Activated T-cell treated with anti-CD3 and anti-CD28 coated beads, Interleukin-2, amount 50 U/mL, for 48 hours (primary cell): ENCODE measurements at regions not wholly inside any gene's neighbourhood (a gene's known extent, or its start where the extent isn't known, plus 50 kb on each side); places are given as distances from the start of the nearest gene placed in this dataset.
A peak's percentile ranks its signal among the peaks of the same experiment; 100 is the strongest.

ENCODE experiments used
- DNase-seq, 2 experiments: peaks; one replicate each; pipeline ENCODE4 v3.0.0-alpha.2; 2020

DNA sequence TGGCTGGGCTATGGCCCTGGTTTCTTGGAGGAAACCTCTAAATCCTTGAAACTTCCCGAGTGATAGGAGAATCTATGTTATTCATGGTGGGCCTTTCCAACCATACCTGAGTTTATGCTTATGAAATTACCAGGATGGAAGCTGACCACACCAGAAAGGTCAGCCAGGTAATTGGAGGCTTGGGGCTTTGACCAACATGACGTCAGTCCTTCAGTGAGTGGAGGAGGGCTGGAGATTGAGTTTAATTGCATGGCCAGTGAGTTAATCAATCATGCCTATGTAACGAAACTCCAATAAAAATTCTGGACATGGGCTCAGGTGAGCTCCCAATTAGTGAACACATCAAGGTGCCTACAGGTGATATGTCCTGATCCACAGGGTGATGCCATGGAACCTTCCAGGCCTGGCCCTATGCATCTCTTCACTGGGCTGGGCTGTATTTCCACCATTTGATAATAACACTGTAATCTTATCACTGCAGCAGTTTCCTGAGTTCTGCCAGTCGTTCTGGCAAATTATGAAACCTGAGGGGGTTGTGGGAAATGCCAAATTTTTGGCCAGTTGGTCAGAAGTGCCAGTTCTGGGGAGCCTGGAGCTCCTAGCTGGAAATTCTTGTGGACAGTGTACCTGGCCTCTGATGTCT lies 106.5 kb downstream of the CDH26 start:
- no peak for DNase-seq

DNA sequence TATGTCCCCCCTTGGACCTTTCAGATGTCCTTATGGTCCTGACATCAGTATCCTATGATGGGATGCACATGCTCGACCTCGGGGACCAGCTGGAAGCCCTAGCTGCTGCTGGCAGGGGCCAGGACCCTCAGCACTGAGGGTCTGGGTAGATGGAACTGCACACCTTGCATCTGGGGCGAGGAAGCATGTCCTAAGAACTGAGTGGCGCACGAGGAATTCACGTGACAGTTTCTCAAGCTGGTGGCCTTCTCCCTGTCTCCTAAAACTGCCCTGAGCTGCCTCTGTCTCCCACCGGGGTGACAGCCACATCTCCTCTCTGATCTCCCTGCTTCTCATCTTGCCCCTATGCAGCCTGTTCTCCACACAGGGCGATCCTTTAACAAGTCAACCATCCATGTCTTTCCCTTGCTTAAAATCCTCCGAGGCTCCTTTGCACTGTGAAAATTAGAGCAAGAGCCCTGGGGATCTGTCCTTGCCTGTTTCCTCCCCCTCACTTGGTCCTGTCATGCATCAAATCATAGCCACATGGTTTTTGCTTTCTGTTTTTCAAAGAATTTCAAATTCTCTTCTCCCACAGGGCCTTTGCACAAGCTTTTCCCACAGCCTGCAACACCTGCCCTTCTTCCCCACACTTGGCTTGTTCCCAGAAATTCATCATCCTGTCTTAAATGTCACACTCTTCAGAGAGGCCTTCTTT lies 107.7 kb downstream of the CDH26 start:
- DNase-seq = no peak

DNA sequence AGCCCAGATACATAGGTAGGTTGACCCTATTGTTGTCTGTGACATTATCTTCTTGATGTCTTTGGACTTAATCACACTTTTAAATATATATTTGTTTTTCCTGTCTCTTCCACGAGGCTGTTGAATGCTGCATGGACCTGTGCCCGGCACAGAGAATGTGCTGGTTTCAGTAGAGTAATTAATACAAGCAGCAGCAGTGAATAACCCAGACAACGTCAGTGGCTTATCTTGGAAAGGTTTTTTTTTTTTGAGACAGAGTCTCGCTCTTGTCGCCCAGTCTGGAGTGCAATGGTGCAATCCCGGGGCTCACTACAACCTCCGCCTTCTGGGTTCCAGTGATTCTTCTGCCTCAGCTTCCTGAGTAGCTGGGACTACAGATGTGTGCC lies 108.2 kb downstream of the CDH26 start:
- DNase-seq = no peak

DNA sequence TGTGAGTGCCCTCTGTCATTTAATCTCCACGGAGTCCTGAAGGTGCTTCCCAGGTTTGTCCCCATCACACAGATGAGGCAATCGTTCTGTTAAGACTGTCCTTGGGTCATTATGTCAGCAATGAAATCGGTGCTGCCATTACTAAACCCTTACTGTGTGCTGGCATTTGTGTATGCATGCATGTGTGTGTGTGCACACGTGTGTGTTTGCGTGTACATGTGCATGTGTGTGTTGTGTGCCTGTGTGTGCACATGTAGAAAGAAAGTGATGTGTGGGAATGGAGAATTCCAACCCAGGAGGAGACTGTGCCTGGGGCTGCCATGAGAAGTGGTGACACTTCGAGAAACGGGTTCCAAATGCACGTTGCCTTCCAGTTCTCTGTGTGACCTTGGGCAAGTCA lies 110.3 kb downstream of the CDH26 start:
- no peak for DNase-seq

DNA sequence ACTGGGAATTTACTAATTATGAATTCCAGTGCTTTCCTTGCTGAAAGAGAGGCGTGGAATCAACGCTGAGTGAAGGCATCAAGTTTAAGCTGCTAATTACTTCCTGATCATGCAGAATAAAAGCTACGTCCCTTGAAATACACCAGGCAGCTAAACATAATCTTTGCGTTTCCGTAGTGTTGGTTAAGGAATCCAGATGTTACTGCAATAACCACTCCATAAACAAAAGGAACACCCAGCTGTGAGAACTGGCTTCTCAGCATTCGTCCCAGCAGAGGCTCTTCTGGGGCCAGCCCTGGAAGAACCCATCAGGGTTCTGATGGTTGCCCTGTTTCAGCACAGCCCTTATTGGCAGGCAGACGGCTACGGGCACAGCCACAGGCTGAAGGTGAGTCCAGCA lies 111.4 kb downstream of the CDH26 start:
- no peak for DNase-seq

DNA sequence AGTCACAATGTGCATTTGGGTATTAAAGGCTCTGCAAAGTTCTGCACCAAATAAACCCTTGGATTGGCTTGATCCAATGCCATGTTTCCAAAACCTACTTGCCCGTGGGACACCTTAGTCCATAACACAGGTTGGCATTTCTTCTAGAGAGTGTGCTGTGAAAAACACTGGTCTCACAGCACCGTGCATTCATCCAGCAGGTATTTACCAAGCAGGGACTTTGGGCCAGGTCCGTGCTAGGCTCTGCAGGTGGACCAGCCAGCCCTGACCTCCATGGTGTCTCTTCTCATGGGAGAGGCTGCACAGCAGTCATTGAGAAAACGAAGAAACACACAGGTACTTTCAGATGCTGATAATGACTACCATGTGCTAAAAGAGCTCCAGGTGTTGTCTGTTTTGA lies 112.6 kb downstream of the CDH26 start:
- no peak for DNase-seq

DNA sequence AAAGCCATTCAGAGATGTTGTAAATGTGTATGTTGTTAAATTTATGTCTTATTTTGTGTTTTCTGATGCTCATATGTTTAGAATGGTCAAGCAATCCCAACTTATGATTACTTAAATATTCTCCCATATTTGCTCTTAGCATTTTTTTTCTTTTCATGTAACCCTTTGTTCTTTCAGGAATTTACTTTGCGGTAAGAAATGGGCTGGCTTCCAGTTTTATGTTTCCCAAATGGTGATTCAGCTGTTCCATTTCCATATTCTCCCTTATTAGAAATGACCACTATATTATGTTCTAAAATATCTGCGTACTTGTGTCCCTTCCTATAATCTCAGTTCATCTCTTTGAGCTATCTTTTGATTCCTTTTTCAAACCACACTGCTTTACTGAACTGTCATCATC lies 113.7 kb downstream of the CDH26 start:
- DNase-seq = no peak

DNA sequence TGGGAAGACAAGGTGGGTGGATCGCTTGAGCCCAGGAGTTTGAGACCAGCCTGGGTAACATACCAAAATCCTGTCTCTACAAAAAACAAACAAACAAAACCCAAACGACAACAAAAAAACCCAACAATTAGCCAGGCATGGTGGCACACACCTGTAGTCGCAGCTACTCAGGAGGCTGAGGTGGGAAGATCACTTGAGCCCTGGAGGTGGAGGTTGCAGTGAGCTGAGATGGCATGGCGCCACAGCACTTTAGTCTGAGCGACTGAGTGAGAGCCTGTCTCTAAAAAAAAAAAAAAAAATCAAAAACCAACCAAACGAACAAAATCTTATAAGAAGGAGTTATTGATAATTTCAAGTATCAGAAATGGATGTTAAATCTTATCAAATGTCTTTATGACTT lies 114.9 kb downstream of the CDH26 start:
- no peak for DNase-seq

DNA sequence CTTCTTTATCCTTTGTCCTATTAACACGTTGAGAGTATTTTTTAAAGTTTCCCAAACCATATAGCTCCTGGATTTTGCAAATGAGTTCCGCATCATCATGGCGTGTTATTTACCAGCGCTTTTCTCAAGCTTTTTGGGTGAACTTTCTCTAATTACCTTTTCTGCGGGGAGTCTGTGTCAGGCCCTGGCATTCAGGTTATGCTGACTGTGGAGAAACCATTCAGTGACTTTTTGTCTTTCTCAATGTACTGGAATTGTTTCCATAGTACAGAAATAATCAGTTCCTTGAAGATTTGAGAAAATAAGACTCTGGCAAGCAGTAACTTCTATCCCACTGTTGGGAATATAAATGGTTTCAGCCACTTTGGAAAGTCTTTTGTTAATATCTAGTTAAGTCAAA lies 115.3 kb downstream of the CDH26 start:
- no peak for DNase-seq

DNA sequence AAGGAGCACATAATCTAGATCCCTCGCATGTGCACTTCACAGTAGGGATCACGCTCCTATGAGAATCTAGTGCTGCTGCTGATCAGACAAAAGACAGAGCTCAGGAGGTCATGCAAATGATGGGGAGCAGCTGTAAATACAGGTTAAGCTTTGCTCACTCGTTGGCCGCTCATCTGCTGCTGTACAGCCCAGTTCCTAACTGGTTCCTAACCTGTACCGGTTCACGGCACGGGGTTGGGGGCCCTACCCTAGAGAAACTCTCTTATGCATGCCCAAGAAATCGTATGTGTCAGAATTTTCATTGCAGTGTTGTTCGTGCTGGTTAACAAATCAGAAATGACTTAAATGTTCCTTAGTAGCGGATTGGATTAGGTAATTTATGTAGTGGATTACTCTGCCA lies 116.1 kb downstream of the CDH26 start:
- no peak for DNase-seq

DNA sequence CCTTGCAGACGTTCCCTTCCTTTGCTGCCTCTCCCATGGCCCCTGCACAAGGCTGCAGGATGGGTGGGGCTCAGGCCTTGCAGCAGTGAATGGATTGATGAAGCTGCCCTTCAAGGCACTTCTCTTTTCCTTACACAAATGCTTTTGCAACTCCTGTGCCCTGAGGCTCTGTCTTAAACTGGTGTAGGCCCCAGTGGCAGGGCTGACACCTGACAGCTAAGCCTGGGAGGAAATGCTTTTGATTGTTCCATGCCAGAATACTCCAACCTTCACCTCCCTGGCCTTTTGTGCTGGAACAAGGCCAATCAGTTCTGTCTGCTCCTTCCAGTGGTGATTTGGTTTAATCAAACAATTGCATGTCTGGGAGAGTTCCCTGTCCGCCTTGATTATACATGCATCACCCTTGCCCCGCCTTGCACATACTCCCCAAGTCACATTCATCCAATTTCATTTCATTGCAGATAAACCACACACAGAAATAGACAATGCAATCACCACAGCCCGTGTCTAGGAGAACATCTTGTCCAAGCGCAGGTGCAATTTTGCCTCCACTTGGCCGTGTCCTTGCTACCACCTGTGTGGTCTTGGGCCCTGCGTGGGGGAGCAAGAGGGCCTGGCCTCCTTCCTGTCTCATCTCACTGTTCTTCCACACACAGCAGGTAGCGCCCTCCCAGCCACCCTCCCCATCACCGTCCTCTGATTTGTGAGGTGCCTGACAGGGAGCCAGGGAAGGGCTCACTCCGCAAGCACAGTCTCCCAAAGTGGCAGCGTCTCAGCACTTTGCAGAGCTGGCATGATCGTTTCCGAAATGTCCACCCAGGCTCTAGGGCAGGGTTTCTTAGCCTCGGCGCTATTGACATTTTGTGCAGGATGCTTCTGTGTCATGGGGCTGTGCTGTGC lies 120.4 kb downstream of the CDH26 start:
- DNase-seq = no peak

DNA sequence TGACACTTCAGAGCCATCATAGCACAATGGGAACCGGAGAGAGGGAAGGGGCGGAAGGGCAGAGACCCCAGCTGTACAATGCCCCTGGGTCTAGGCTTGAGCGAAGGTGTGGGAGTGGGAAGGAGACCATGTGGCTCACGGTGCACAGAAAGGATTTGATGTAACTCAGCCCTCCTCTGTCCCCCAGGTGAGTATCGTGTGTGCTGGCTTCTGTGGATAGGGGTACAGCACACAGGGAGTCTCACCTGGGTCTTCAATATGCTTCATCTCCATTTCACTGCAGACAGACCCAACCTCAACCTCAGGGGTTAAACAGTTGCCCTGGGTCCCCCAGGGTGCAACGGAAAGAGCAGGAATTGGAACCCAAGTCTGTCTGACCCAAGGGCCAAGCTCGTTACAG lies 122.2 kb downstream of the CDH26 start:
- no peak for DNase-seq

DNA sequence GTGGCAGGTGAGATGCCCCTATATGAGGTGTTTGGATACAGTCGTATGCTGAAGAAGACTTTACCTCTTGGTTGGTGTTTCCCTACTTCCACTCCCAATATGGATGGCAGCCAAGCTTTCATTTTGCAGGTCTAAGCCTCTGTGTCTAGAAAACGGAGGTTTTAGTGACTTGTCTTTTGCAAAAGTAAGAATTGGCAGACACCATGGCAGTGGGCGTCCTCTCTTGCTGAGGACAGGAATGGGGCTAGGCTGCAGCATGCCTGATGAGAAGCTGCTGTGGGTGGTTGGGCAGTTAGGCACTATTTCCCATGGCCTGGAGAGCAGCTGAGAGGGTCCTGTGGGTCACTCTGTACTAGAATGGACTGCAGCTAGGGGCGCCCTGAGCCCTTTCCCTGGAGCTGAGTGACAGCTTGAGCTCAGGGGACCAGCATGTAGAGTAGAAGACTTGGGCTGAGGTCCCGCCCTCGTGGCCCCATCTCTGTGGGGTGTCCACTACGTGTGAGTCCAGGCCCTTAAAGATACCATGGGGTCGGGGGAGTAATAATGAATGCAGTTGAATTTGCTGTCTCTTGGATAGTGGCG lies 127.4 kb downstream of the CDH26 start:
- DNase-seq = no peak

DNA sequence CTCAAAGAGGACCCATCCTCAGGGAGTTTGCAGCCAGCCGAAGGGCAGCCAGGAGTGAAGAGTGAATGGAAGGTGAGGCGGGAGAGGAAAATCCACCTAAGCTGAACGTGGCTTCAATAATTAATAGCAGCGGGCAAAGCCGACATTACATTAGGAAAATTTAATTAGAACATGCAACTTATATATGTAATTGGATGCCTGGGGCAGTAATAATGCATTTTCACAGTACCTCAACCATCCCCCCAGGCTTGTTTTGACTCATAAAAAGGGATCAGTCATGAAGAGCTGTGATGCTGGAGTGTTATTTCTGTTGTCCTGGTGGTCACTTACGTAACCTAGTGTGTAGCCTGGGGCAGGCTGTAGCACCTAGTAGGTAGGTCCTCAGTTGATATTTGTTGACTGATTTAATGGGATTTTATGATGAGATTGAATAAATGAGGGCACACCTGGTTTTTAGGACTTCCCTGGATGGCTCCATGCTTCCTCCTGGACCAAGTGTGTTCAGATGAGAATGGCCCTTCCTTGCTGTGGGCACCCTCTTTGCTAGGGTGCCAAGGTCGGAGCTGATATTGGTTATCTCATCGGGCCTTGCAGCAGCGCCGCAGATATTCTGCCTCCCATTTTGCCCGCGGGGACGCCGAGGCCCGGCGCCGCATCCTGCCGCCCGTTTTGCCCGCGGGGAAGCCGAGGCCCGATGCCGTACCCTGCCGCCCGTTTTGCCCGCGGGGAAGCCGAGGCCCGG lies 128.8 kb downstream of the CDH26 start:
- no peak for DNase-seq

DNA sequence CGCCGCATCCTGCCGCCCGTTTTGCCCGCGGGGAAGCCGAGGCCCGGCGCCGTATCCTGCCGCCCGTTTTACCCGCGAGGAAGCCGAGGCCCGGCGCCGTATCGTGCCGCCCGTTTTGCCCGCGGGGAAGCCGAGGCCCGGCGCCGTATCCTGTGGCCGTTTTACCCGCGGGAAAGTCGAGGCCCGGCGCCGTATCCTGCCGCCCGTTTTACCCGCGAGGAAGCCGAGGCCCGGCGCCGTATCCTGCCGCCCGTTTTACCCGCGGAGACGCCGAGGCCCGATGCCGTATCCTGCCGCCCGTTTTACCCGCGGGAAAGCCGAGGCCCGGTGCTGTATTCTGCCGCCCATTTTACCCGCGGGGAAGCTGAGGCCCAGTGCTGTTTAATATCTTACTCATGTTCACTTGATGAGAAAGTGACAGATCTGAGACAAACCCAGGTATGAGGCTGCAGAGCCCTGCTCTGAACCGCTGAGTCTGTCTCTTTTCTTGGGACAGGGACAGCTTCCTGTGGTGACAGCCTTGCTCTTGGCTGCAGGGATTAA lies 129.4 kb downstream of the CDH26 start:
- DNase-seq = peak; percentile 27 to 33

DNA sequence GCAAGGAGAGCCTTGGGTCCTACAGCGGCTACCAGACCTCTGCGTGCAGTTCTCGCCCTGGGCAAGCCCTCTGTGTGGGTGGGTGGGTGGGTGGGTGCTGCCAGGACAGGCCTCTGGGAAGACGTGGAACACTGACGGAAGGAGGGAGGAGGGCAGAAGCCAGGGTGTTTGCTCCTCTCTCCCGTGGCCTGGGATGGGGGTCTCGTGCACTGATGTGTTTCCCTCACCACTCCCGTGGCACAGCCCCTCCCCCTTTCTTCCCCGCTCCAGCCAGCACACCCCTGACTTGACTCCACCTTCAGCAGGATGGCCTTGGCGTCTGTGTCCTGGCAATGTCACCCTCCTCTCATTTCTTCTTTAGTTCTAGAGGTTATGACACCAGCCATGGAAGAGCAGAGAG lies 130.0 kb downstream of the CDH26 start:
- no peak for DNase-seq

DNA sequence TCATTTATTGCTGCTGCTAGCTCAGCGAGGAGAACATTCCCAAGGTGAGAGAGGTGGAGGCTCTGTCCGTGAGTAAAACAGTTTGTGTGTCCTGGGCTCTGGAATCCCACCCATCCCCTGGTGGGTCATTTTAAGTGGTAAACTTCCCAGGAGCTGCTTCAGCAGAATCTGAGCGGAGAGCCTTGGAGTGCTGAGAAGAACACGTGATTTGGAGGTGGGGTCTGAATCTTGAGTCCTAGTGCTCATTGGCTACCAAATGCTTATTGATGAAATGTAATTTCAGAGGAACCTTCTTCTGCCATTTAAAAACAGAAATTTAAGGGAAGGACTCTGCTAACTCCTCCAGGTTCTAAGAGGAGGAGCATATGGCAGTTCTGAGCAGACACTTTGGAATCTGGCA lies 132.4 kb downstream of the CDH26 start:
- no peak for DNase-seq

DNA sequence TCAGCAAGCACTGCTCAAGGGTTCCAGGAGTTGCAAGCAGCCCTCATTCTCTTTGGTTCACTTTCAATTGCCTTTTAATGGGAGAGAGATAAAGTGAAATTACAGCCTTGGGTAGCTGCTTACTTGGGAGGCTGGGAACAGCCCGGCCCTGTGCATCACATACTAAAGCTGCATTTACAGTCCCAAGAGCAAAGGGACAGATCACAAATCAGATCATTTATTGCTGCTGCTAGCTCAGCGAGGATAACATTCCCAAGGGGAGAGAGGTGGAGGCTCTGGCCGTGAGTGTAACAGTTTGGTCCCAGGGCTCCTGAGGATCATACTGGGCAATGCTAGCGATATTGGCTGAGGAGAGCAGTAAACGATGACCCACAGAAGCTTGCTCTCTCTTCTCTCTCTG lies 133.1 kb downstream of the CDH26 start:
- DNase-seq = no peak

DNA sequence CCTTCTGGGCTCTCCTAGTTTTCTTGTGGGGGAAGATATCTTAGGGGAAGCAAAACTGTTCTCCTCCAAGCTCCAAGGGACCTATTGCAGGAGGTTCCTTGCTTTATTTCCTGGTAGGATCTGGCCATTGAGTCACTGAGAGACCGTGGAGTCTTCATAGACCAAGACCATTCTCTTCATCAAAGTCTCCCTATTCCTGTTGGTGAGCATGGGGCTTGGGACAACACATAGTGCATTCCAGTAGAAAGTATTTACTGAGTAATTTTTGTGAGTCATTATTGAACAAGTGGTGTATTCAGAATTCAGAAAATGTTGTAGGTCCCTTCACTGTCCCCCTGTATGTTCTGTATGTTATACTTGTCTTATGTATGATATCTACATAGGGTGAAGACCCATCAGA lies 133.6 kb downstream of the CDH26 start:
- no peak for DNase-seq

DNA sequence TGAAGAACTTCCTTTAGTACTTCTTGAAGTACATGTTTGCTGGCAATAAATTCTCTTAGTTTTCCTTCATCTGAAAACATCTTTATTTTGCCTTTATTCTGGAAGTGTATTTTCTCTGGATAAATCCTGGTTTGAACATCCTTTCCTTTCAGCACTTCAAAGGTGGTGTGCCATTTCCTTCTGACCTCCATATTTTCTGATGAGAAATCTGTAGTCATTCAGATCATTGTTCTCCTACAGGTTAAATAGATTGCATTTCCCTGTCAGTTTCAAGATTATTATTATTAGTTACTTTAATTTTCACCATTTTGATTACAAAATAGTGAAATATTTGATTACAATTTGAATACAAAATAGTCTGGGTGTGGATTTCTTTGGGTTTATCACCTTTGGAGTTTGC lies 134.5 kb downstream of the CDH26 start:
- no peak for DNase-seq

DNA sequence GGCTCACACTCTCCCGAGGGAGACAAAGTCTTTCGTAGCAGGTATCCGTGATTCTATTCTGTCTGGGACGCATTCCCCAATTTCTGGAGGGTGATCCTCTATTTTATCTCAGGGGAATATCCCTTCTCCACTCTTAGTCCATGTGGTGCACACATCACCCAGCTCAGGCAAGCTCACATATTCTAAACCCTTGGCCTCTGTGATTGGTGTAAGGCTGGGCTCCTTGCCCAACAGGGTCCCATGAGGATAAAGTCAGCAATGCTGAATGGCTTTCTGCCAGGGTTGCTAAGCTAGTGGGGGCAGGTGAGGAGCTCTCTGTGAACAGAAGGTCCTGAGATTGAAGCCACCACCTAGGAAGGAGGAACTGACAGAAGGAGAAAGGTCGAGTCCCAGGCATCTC lies 137.2 kb downstream of the CDH26 start:
- no peak for DNase-seq

DNA sequence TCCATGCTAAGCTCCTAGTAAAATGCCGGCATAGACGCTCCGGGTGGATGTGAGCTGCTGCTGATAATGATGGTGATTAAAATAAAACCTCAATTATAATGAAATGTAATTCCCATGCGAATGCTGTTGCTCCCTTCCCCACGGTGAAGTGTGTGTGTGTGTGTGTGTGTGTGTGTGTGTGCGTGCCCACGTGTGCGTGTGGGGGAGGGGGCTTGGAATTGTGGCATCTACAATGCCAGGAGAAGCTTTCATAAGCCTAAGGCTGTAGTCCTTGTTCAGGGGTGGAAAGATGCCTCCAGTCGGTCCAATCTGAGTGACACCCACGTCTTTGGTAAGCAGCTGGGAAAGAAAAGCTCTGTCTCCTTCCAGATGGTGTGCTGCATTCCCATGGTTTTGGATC lies 137.9 kb downstream of the CDH26 start:
- DNase-seq = no peak

DNA sequence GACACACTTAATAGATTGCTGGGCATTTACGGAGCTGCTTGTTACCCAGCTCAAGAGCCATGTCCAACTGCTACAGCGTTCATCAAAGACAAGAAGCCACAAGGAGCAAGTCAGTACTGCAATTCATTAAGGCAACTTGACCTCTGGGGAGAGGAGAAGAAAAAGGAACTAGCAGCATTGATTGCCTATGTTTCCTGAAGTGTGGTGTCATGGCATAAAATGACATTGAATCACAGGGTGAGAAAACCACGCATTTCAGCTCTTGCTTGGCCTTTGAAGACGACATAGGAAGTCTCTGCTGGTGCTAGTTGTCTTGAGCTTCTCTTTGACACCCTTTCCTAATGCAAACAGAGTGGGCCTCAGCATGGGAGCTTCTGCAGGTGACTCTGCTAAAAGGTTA lies 139.1 kb downstream of the CDH26 start:
- no peak for DNase-seq
